ENCODE measurements at regions not wholly inside any gene's neighbourhood (a gene's known extent, or its start where the extent isn't known, plus 50 kb on each side); places are given as distances from the start of the nearest gene placed in this dataset.

GRCh38 chr4:177070533-177071058 lies 239.1 kb upstream of the NEIL3 start:
- ChIA-PET CTCF (interaction anchor here (1.1 kb wide), 1 partner anchor 23 kb away, joined by 3 read pairs; no protein-coding TSS in a partner anchor), POLR2A (no interaction called here)
- DNase-seq (ENCODE audit: extremely low spot score) = no peak
- TF ChIP-seq CTCF (IDR thresholded peaks at IDR 0.05; ENCODE audit: control extremely low read depth, extremely low read depth, low read depth, missing control alignments) = no peak

- ChIA-PET CTCF (no interaction called here), POLR2A (no interaction called here)
- no peak for DNase-seq (ENCODE audit: extremely low spot score)
- no peak for TF ChIP-seq CTCF (IDR thresholded peaks at IDR 0.05; ENCODE audit: control extremely low read depth, extremely low read depth, low read depth, missing control alignments)
These were observed 232.3 kb upstream of the NEIL3 start for GRCh38 chr4:177077095-177077971.

DNA sequence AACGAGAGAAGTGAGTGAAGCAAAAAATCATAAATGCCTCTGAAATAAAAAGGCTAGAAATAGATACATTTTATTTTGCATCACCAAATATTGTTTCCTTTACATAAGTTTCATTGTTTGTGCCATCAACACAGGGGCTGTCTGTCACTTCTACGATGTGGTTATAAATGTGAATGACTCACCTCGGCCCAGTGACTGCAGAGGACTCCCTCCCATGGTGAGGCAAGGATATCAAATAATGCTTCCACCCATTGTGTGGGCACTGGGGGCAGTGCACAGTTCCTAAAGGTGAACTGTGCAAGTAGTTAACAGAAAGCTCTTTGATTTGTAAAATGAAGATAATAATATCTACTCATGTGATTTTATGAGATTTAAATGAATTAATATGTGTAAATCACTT lies 230.3 kb upstream of the NEIL3 start:
- DNase-seq (ENCODE audit: extremely low spot score) = no peak
- TF ChIP-seq CTCF (IDR thresholded peaks at IDR 0.05; ENCODE audit: control extremely low read depth, extremely low read depth, low read depth, missing control alignments) = no peak
- ChIA-PET POLR2A (no interaction called here), CTCF (no interaction called here)

DNA sequence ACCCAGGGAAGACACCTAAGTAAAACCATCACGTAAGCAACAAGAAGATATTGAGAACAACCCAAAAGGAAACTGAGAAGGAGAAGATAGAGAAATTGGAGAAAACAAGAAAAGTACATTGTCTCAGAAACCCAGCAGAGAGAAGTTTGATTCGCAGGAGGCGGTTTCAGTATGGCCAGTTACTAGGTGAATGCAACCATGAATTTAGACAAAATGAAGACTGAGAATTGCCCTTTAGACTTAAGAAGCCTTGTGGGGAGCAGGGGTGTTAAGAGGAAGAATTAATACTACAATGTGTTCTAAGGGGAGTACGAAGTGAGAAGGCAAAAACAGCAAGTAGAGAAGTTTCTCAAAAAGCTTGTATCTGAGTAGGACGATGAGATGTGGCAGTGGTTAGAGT lies 229.3 kb upstream of the NEIL3 start:
- POLR2A ChIA-PET = no interaction called here
- CTCF ChIA-PET = no interaction called here
- no peak for DNase-seq (ENCODE audit: extremely low spot score)
- TF ChIP-seq CTCF (IDR thresholded peaks at IDR 0.05; ENCODE audit: control extremely low read depth, extremely low read depth, low read depth, missing control alignments) = no peak

GRCh38 chr4:177087060-177087459 lies 222.6 kb upstream of the NEIL3 start:
- CTCF ChIA-PET = interaction anchor here (1.3 to 1.7 kb wide), 2 partner anchors 22 to 40 kb away, joined by 4 to 7 read pairs; no protein-coding TSS in a partner anchor
- DNase-seq (ENCODE audit: extremely low spot score) = no peak
- no peak for TF ChIP-seq CTCF (IDR thresholded peaks at IDR 0.05; ENCODE audit: control extremely low read depth, extremely low read depth, low read depth, missing control alignments)
- POLR2A ChIA-PET = no interaction called here

DNA sequence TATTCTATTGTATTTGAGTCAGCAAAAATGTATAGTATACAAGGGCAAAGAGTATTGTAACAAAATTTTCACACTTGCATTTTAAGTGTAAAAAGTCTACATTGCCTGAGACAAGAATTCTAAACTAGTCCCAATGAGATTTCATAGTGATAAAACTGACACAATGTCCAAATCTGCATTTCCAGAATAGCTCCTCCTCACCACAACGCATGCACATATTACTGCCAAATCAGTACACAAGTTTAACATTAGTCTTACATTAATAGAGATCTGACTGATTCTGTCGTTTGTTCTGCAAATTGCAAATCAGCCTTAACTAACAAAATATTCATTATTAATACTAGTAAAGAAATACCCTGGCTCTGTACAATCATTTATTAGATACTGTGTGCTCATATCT lies 222.2 kb upstream of the NEIL3 start:
- POLR2A ChIA-PET = no interaction called here
- TF ChIP-seq CTCF (IDR thresholded peaks at IDR 0.05; ENCODE audit: control extremely low read depth, extremely low read depth, low read depth, missing control alignments) = no peak
- CTCF ChIA-PET = interaction anchor here (1.3 to 1.7 kb wide), 2 partner anchors 22 to 40 kb away, joined by 4 to 7 read pairs; no protein-coding TSS in a partner anchor
- no peak for DNase-seq (ENCODE audit: extremely low spot score)
